Testis (tissue), 2 donors: ENCODE measurements at regions not wholly inside any gene's neighbourhood (a gene's known extent, or its start where the extent isn't known, plus 50 kb on each side); places are given as distances from the start of the nearest gene placed in this dataset.
"Not testable (repeated sequence)": the region's sequence is repeated elsewhere in the genome, so short reads cannot be mapped to it uniquely, and the experiment has no call there.

Source experiments
- DNase-seq: peaks from one replicate; pipeline ENCODE4 v3.0.0-alpha.2; 2019
- H3K27ac ChIP-seq, 2 donors: fragments of 200-600 bp; sonication (generic); one replicate each; pipeline ENCODE4 v1.5.1; 2019
- H3K27me3 ChIP-seq: fragments of 200-600 bp; sonication (generic); one replicate; pipeline ENCODE4 v1.5.1; 2019
- H3K36me3 ChIP-seq: fragments of 200-600 bp; sonication (generic); one replicate; pipeline ENCODE4 v1.5.1; 2017; ENCODE audit warnings: low read depth; ENCODE audit errors: missing control alignments
- H3K4me1 ChIP-seq: fragments of 200-600 bp; sonication (generic); one replicate; pipeline ENCODE4 v1.5.1; 2019
- H3K4me3 ChIP-seq, 2 donors: fragments of 200-600 bp; sonication (generic); one replicate each; pipeline ENCODE4 v1.5.1; 2017 to 2019
- H3K9me3 ChIP-seq: fragments of 200-600 bp; sonication (generic); one replicate; pipeline ENCODE4 v1.5.1; 2017
- POLR2A ChIP-seq: fragments of 450-650 bp; IDR thresholded peaks from one replicate; pipeline ENCODE4 v1.6.1; 2017; ENCODE audit warnings: antibody characterized with exemption, mild to moderate bottlenecking, moderate library complexity
- WGBS, 2 donors: methylation state at CpG; one replicate each; pipeline ENCODE4 v1.1.5; 2018; 5-methylcytosine and 5-hydroxymethylcytosine counted together
- intact Hi-C: fragments of 100-400 bp; cut with DNase I; formaldehyde crosslinking; loops from one replicate; pipeline ENCODE4 v1.15.1; 2023; ENCODE audit warnings: low total_unique reads
- TF ChIP-seq, protein P1 (sequence below), 3 experiments: fragments of 450-650 bp in 2 of 3; fragments of 200-600 bp in 1 of 3; sonication (generic) in 1 of 3; IDR thresholded peaks; one replicate each; pipeline ENCODE4 v1.5.1; 2016 to 2019; ENCODE audit warnings: antibody characterized with exemption in 3 of 3, mild to moderate bottlenecking in 2 of 3, moderate library complexity in 1 of 3

DNA sequence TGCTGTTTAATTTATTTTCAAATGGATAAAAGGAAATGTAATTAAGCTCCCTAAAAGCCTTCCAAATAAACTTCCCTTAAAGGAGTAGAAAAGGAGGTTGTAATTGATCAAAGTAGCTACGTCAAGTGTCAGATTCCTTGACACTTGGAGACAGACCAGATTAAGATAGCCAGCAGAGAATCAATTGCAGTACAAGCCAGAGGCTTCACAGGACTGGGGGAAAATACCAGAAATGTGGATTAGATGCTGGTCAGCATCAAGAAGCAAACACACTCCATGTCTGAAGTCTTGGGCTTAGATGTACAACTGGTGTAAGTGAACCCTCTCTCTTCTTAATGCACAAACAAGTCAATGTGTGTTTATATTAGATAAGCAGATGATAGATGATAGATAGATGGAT is 184.9 kb upstream of the TAS2R1 start:
- H3K27ac ChIP-seq: no peak overlapping the region
- DNase-seq: no peak
- 52 to 56% methylated on average over 1 of the region's 1 CpG for whole genome bisulfite sequencing, 2 donors
- no peaks in the 10 kb centered on the region for H3K9me3 ChIP-seq
- intact Hi-C loops: no loop called here
- H3K4me3 ChIP-seq: no peak overlapping the region
- no peaks in the 10 kb centered on the region for H3K36me3 ChIP-seq
- TF ChIP-seq POLR2A: no peak
- TF ChIP-seq, protein P1, sequence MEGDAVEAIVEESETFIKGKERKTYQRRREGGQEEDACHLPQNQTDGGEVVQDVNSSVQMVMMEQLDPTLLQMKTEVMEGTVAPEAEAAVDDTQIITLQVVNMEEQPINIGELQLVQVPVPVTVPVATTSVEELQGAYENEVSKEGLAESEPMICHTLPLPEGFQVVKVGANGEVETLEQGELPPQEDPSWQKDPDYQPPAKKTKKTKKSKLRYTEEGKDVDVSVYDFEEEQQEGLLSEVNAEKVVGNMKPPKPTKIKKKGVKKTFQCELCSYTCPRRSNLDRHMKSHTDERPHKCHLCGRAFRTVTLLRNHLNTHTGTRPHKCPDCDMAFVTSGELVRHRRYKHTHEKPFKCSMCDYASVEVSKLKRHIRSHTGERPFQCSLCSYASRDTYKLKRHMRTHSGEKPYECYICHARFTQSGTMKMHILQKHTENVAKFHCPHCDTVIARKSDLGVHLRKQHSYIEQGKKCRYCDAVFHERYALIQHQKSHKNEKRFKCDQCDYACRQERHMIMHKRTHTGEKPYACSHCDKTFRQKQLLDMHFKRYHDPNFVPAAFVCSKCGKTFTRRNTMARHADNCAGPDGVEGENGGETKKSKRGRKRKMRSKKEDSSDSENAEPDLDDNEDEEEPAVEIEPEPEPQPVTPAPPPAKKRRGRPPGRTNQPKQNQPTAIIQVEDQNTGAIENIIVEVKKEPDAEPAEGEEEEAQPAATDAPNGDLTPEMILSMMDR (IDR thresholded peaks at IDR 0.05): no peak
- no peaks in the 10 kb centered on the region for H3K4me1 ChIP-seq
- H3K27me3 ChIP-seq: no peaks in the 10 kb centered on the region

DNA sequence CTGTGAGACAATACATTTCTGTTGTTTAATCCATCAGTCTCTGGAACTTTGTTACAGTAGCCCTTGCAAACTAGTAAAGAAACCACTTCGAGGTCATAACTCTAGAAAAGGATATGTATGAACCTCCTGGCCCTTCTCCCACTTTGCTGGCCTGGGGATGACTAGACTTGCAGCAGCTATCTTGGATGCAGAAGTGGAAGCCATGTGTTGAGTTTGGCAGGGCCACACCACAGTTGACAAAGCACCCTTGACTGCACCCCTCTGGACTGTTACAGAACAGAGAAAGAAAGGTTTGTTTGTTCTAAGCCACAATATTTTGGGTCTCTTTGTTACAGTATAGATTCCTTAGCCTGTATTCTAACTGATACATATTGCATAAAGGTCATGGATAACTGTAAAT is 183.2 kb upstream of the TAS2R1 start:
- H3K4me3 ChIP-seq: no peak overlapping the region
- H3K4me1 ChIP-seq: no peaks in the 10 kb centered on the region
- no peaks in the 10 kb centered on the region for H3K27me3 ChIP-seq
- intact Hi-C loops: no loop called here
- no peak for DNase-seq
- H3K36me3 ChIP-seq: no peaks in the 10 kb centered on the region
- WGBS, 2 donors: 78 to 85% methylated on average over 1 of the region's 1 CpG
- H3K27ac ChIP-seq: no peak overlapping the region
- no peaks in the 10 kb centered on the region for H3K9me3 ChIP-seq
- TF ChIP-seq POLR2A: no peak
- TF ChIP-seq, protein P1 (IDR thresholded peaks at IDR 0.05): no peak

DNA sequence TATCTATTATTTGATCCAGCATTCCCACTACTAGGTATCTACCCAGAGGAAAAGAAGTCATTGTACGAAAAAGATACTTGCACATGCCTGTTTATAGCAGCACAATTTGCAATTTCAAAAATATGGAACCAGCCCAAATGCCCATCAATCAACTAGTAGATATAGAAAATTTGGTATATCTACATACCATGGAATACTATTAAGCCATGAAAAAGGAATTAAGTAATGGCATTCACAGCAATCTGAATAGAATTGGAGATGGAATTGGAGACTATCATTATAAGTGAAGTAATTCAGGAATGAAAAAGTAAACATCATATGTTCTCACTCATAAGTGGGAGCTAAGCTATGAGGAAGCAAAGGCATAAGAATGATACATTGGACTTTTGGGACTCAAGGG is 177.2 kb upstream of the TAS2R1 start:
- intact Hi-C loops, H3K27ac ChIP-seq, H3K9me3 ChIP-seq, DNase-seq, H3K4me1 ChIP-seq, H3K4me3 ChIP-seq, H3K27me3 ChIP-seq, H3K36me3 ChIP-seq: not testable (repeated sequence)
- WGBS, 2 donors: 96 to 100% methylated on average over 1 of the region's 1 CpG

DNA sequence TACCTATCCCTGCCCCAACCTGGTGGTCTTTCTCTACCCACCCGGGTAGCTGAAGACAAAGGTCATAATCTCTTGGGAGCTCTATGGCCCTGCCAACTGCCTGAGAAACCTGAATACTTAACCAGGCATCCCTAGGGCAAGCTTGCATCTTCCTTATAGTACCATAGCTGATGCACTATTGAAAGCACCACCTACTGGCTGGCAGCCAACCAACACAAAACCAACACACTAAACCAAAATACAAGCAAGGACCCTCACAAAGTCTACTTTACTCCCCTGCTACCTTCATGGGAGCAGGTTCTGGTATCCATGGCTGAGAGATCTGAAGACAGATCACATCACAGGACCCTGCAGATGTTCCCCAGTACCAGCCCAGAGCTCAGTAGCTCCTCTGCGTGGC is 171.8 kb upstream of the TAS2R1 start:
- intact Hi-C loops: no loop called here
- no peak for TF ChIP-seq POLR2A
- TF ChIP-seq, protein P1 (IDR thresholded peaks at IDR 0.05): no peak
- Histone ChIP-seq H3K4me3 (no peak overlapping the region), H3K36me3 (no peaks in the 10 kb centered on the region), H3K27ac (no peak overlapping the region), H3K27me3 (no peaks in the 10 kb centered on the region), H3K9me3 (no peaks in the 10 kb centered on the region), H3K4me1 (no peaks in the 10 kb centered on the region)
- DNase-seq: no peak
- WGBS, 2 donors: 88 to 100% methylated on average over 2 of the region's 2 CpGs

DNA sequence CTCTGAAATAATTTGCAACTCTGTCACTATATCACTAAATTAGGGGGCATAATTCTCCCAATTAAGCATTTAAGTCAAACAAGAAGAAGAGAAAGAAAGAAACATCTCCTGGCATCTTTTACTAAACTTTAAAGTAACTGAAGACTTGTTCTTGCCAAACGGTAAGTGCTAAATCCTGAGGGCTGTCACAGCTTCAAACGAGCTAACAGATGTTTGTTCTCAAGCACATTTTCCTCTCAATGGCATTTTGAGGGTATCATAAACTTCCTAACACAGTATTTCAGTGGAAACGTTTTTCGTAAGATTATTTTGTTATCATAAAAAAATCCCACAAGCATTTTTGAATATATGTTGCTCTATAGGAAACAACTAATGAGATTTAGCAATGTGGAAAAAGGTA is 169.5 kb upstream of the TAS2R1 start:
- no peak overlapping the region for H3K27ac ChIP-seq
- no peak for DNase-seq
- no peaks in the 10 kb centered on the region for H3K36me3 ChIP-seq
- intact Hi-C loops: no loop called here
- no peak overlapping the region for H3K4me3 ChIP-seq
- 30 to 33% methylated on average over 4 of the region's 4 CpGs for WGBS, 2 donors
- TF ChIP-seq, protein P1 (IDR thresholded peaks at IDR 0.05): no peak
- no peak for TF ChIP-seq POLR2A
- no peaks in the 10 kb centered on the region for H3K4me1 ChIP-seq
- H3K9me3 ChIP-seq: no peaks in the 10 kb centered on the region
- no peaks in the 10 kb centered on the region for H3K27me3 ChIP-seq
